Omental fat pad (tissue), 3 donors: ENCODE measurements at regions not wholly inside any gene's neighbourhood (a gene's known extent, or its start where the extent isn't known, plus 50 kb on each side); places are given as distances from the start of the nearest gene placed in this dataset.

ENCODE experiments used
- ATAC-seq: fragments of 150-250 bp; one replicate; pipeline ENCODE4 v1.9.1; 2016; ENCODE audit warnings: mild to moderate bottlenecking, moderate library complexity; ENCODE audit not compliant: low FRiP score
- DNase-seq: peaks from one replicate; pipeline ENCODE4 v3.0.0-alpha.2; 2019; ENCODE audit warnings: low spot score
- TF ChIP-seq, protein P1 (sequence below), 3 donors: fragments of 450-650 bp; IDR thresholded peaks; one replicate each; pipeline ENCODE4 v1.5.1; 2016 to 2017; ENCODE audit warnings: antibody characterized with exemption in 3 of 3, mild to moderate bottlenecking in 3 of 3, moderate library complexity in 2 of 3

DNA sequence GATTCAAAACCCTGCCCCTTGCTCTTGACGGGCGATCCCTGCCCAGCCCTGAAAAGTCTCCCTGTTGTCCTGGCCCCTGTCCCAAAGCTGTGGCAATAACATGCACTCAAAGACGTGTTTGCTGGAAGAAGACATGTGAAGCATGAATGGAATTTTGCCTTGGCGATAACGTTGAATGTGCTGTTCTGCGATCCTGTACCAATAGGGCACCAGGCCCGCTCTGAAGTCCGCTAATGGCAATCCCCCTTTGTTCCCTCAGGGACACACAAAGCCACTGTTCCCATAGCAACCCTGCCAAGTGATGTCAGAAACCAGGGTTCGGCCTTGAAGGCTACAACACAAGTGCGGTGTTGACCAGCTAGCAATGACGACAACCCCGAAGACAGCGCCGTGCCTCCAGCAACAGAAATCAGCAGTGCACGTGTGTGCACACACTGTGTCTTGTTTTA, 284.6 kb downstream of the KLF6 start:
- ATAC-seq = peak; percentile 78
- DNase-seq = peak; percentile 45
- TF ChIP-seq, protein P1, sequence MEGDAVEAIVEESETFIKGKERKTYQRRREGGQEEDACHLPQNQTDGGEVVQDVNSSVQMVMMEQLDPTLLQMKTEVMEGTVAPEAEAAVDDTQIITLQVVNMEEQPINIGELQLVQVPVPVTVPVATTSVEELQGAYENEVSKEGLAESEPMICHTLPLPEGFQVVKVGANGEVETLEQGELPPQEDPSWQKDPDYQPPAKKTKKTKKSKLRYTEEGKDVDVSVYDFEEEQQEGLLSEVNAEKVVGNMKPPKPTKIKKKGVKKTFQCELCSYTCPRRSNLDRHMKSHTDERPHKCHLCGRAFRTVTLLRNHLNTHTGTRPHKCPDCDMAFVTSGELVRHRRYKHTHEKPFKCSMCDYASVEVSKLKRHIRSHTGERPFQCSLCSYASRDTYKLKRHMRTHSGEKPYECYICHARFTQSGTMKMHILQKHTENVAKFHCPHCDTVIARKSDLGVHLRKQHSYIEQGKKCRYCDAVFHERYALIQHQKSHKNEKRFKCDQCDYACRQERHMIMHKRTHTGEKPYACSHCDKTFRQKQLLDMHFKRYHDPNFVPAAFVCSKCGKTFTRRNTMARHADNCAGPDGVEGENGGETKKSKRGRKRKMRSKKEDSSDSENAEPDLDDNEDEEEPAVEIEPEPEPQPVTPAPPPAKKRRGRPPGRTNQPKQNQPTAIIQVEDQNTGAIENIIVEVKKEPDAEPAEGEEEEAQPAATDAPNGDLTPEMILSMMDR (IDR thresholded peaks at IDR 0.05) = no peak

GRCh38 chr10:3499120-3499519, 285.9 kb downstream of the KLF6 start:
- TF ChIP-seq, protein P1 (IDR thresholded peaks at IDR 0.05) = no peak
- no peak for DNase-seq
- ATAC-seq = no peak

DNA sequence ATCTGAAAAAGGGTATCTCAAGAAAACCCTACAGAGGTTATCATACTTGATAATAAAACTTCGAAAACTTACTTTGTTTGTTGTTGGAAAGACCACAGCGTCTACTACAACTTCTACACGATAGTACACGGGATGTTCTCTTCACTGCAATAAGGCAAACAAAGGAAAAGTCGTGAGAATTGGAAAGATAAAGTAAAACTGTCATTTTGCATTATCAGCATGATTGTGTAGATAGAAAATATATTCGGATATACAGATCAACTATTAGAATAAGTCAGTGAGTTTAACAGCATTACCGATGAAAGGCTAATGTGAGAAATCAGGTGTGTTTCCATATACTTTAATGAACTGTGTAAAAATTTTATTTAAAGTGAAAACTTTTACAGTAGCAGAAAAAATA, 287.4 kb downstream of the KLF6 start:
- TF ChIP-seq, protein P1 (IDR thresholded peaks at IDR 0.05) = no peak
- DNase-seq (no peak), ATAC-seq (no peak)

GRCh38 chr10:3496138-3496537, 288.9 kb downstream of the KLF6 start:
- DNase-seq = no peak
- ATAC-seq = no peak
- TF ChIP-seq, protein P1 (IDR thresholded peaks at IDR 0.05) = no peak

GRCh38 chr10:3495281-3495680, 289.7 kb downstream of the KLF6 start:
- DNase-seq = no peak
- TF ChIP-seq, protein P1 (IDR thresholded peaks at IDR 0.05) = no peak
- ATAC-seq = no peak

- TF ChIP-seq, protein P1 (IDR thresholded peaks at IDR 0.05) = no peak
- no peak for ATAC-seq
- no peak for DNase-seq
Measured at GRCh38 chr10:3494838-3495230, 290.2 kb downstream of the KLF6 start.

GRCh38 chr10:3494131-3494837, 290.7 kb downstream of the KLF6 start:
- DNase-seq = no peak
- peak; percentile 46 for ATAC-seq
- TF ChIP-seq, protein P1 (IDR thresholded peaks at IDR 0.05) = no peak
